Common myeloid progenitor, CD34-positive (primary cell): ENCODE measurements at regions not wholly inside any gene's neighbourhood (a gene's known extent, or its start where the extent isn't known, plus 50 kb on each side); places are given as distances from the start of the nearest gene placed in this dataset.
"Not testable (repeated sequence)": the region's sequence is repeated elsewhere in the genome, so short reads cannot be mapped to it uniquely, and the experiment has no call there.

Experiments
- CTCF ChIA-PET: fragments of 350-600 bp; sonication (Branson Sonifier 250); formaldehyde crosslinking; loops from one replicate; lab custom pipeline; 2021; ENCODE audit warnings: antibody characterized with exemption; lab: Charles Lee
- POLR2A ChIA-PET: fragments of 350-600 bp; sonication (Branson Sonifier 250); formaldehyde crosslinking; loops from one replicate; lab custom pipeline; 2021; ENCODE audit warnings: antibody characterized with exemption; lab: Charles Lee
- DNase-seq, 3 donors: peaks; one replicate each; pipeline versions ENCODE4 v3.0.0 to v3.0.0-alpha.2; 2013
- H3K27ac ChIP-seq, 2 experiments: 1 replicate in 1 of 2; 2 replicates in 1 of 2; pipeline ENCODE4 v1.7.0; 2013; ENCODE audit warnings: inconsistent platforms in 2 of 2, low read length in 2 of 2, mild to moderate bottlenecking in 2 of 2, low read depth in 1 of 2, moderate library complexity in 1 of 2; ENCODE audit not compliant: severe bottlenecking in 2 of 2, insufficient read depth in 1 of 2, poor library complexity in 1 of 2
- H3K27me3 ChIP-seq, 5 experiments: replicated peaks in 2 of 5; 1 replicate in 3 of 5; 2 replicates in 2 of 5; pipeline versions ENCODE4 v1.6.1 to v1.7.0; 2013; ENCODE audit warnings: low read length in 4 of 5, mild to moderate bottlenecking in 2 of 5, moderate library complexity in 2 of 5, inconsistent platforms in 1 of 5; ENCODE audit not compliant: insufficient read depth in 5 of 5, control insufficient read depth in 4 of 5
- H3K36me3 ChIP-seq, 4 experiments: 1 replicate in 2 of 4; 2 replicates in 2 of 4; pipeline versions ENCODE4 v1.6.1 to v1.7.0; 2013; ENCODE audit warnings: low read length in 3 of 4, control low read depth in 1 of 4, mild to moderate bottlenecking in 1 of 4; ENCODE audit not compliant: control insufficient read depth in 4 of 4, insufficient read depth in 4 of 4
- H3K4me1 ChIP-seq, 4 experiments: 1 replicate in 3 of 4; 2 replicates in 1 of 4; pipeline versions ENCODE4 v1.6.1 to v1.7.1; 2013; ENCODE audit warnings: low read length in 3 of 4, mild to moderate bottlenecking in 3 of 4, control low read depth in 1 of 4, inconsistent platforms in 1 of 4, moderate library complexity in 1 of 4; ENCODE audit not compliant: control insufficient read depth in 4 of 4, insufficient read depth in 4 of 4; ENCODE audit errors: control extremely low read depth in 1 of 4
- H3K4me3 ChIP-seq, 7 experiments: 1 replicate in 4 of 7; 2 replicates in 3 of 7; pipeline versions ENCODE4 v1.5.1 to v1.7.0; 2013; ENCODE audit warnings: mild to moderate bottlenecking in 7 of 7, low read length in 6 of 7, moderate library complexity in 6 of 7, inconsistent platforms in 2 of 7, low read depth in 2 of 7, control low read depth in 1 of 7; ENCODE audit not compliant: insufficient read depth in 4 of 7, control insufficient read depth in 1 of 7; ENCODE audit errors: extremely low read depth in 1 of 7
- H3K9me3 ChIP-seq, 5 experiments: 1 replicate in 4 of 5; 2 replicates in 1 of 5; pipeline versions ENCODE4 v1.6.1 to v1.7.1; 2013; ENCODE audit warnings: low read length in 4 of 5, mild to moderate bottlenecking in 2 of 5, inconsistent platforms in 1 of 5, low read depth in 1 of 5, moderate library complexity in 1 of 5; ENCODE audit not compliant: control insufficient read depth in 4 of 5, insufficient read depth in 2 of 5; ENCODE audit errors: control extremely low read depth in 1 of 5
- WGBS: methylation state at CpG from one replicate; pipeline ENCODE4 v1.1.5; 2013; ENCODE audit not compliant: insufficient coverage; 5-methylcytosine and 5-hydroxymethylcytosine counted together

GRCh38 chr10:4230036-4230435, 445.0 kb upstream of the KLF6 start:
- ChIA-PET POLR2A (no interaction called here), CTCF (no interaction called here)
- no CpG with 5 or more reads among the region's 1 CpG for WGBS

GRCh38 chr10:4229106-4229505, 444.1 kb upstream of the KLF6 start:
- H3K36me3 ChIP-seq, result no peaks in the 10 kb centered on the region
- CTCF ChIA-PET, result no interaction called here
- POLR2A ChIA-PET, result interaction anchor here (0.6 kb wide), 1 partner anchor 744 kb away, joined by 3 read pairs; no protein-coding TSS in a partner anchor
- H3K27me3 ChIP-seq, result no peaks in the 10 kb centered on the region
- H3K4me1 ChIP-seq, result no peaks in the 10 kb centered on the region
- no peak for DNase-seq
- H3K27ac ChIP-seq, result no peak overlapping the region
- WGBS, result 100% methylated on average over 4 of the region's 5 CpGs
- no peak overlapping the region for H3K4me3 ChIP-seq
- peaks cover 0 to 11% (median 0%) of the 10 kb centered on the region in 5 experiments for H3K9me3 ChIP-seq

More at GRCh38 chr10:4230036-4230435, 445.0 kb upstream of the KLF6 start:
- Histone ChIP-seq H3K27me3 (no peaks in the 10 kb centered on the region), H3K9me3 (peaks cover 0 to 11% (median 0%) of the 10 kb centered on the region in 5 experiments), H3K4me3 (no peak overlapping the region), H3K27ac (no peak overlapping the region), H3K36me3 (no peaks in the 10 kb centered on the region), H3K4me1 (no peaks in the 10 kb centered on the region)
- DNase-seq, result no peak

GRCh38 chr10:4227586-4227985, 442.6 kb upstream of the KLF6 start:
- DNase-seq, result no peak
- Histone ChIP-seq H3K9me3 (peaks cover 0 to 4% (median 0%) of the 10 kb centered on the region in 5 experiments), H3K27ac (no peak overlapping the region), H3K36me3 (no peaks in the 10 kb centered on the region), H3K4me1 (no peaks in the 10 kb centered on the region), H3K27me3 (no peaks in the 10 kb centered on the region), H3K4me3 (no peak overlapping the region)
- CTCF ChIA-PET, result no interaction called here
- POLR2A ChIA-PET, result no interaction called here

GRCh38 chr10:4226941-4227540, 442.0 kb upstream of the KLF6 start:
- Histone ChIP-seq H3K9me3 (no peaks in the 10 kb centered on the region), H3K27ac (no peak overlapping the region), H3K36me3 (no peaks in the 10 kb centered on the region), H3K27me3 (no peaks in the 10 kb centered on the region), H3K4me1 (no peaks in the 10 kb centered on the region), H3K4me3 (no peak overlapping the region)
- 91% methylated on average over 2 of the region's 4 CpGs for WGBS
- no peak for DNase-seq
- POLR2A ChIA-PET, result no interaction called here
- CTCF ChIA-PET, result no interaction called here

- Histone ChIP-seq H3K27ac (no peak overlapping the region), H3K4me1 (peaks cover 0 to 4% (median 2%) of the 10 kb centered on the region in 4 experiments), H3K36me3 (no peaks in the 10 kb centered on the region), H3K9me3 (no peaks in the 10 kb centered on the region), H3K4me3 (no peak overlapping the region), H3K27me3 (no peaks in the 10 kb centered on the region)
- ChIA-PET CTCF (no interaction called here), POLR2A (no interaction called here)
- no CpG with 5 or more reads among the region's 6 CpGs for WGBS
- no peak for DNase-seq
Observed at GRCh38 chr10:4224178-4224577, 439.2 kb upstream of the KLF6 start.

- H3K4me3 ChIP-seq, H3K9me3 ChIP-seq, H3K36me3 ChIP-seq, H3K4me1 ChIP-seq, H3K27me3 ChIP-seq, H3K27ac ChIP-seq, CTCF ChIA-PET, POLR2A ChIA-PET: not testable (repeated sequence)
- WGBS, result 83% methylated on average over 1 of the region's 2 CpGs
- peak in 2 of 3 donors; percentile 47 to 60 for DNase-seq
Observed at GRCh38 chr10:4221310-4221709, 436.3 kb upstream of the KLF6 start.

- peaks cover 0 to 4% (median 2%) of the 10 kb centered on the region in 4 experiments for H3K4me1 ChIP-seq
- no peaks in the 10 kb centered on the region for H3K36me3 ChIP-seq
- H3K27ac ChIP-seq, result no peak overlapping the region
- H3K4me3 ChIP-seq, result no peak overlapping the region
- DNase-seq, result no peak
- ChIA-PET CTCF (no interaction called here), POLR2A (no interaction called here)
- no peaks in the 10 kb centered on the region for H3K27me3 ChIP-seq
- H3K9me3 ChIP-seq, result no peaks in the 10 kb centered on the region
- WGBS, result 100% methylated on average over 2 of the region's 4 CpGs
Observed at GRCh38 chr10:4219901-4220300, 434.9 kb upstream of the KLF6 start.
